ENCODE measurements at regions not wholly inside any gene's neighbourhood (a gene's known extent, or its start where the extent isn't known, plus 50 kb on each side); places are given as distances from the start of the nearest gene placed in this dataset.
"Not testable (repeated sequence)": the region's sequence is repeated elsewhere in the genome, so short reads cannot be mapped to it uniquely, and the experiment has no call there.

DNA sequence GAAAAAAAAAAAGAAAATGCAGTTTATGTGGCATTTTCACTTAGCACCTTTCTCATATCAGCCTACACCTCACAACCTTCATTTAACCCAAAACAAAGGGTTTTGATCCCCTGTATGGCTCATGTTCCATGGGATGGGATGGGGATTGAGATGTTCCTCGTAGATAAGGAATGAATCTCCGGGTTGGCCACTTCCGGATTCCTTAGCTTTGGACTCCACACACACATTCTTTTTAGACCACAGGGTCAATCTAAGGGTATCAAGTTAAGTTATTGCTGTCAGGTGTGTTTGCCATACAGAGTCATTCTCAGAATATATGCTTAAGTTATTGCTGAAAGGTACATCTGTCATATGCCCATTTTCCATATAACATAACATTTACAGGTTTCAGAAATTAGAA, 301.4 kb upstream of the TGFBR2 start:
- no peak for DNase-seq

DNA sequence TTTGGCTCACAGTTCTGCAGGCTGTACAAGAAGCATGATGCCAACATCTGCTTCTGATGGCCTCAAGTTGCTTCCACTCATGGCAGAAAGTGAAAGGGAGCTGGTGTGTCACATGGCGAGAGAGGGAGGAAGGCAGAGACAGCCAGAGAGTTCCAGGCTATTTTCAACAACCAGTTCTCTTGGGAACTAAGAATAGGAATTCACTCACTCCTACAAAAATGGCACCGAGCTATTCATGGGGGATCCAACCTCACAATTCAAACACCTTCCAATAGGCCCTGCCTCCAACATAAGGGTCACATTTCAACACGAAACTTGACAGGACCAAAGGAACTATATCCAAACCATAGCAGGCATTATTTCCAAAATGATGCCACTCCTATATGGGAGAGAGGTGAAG, 299.5 kb upstream of the TGFBR2 start:
- no peak for DNase-seq

DNA sequence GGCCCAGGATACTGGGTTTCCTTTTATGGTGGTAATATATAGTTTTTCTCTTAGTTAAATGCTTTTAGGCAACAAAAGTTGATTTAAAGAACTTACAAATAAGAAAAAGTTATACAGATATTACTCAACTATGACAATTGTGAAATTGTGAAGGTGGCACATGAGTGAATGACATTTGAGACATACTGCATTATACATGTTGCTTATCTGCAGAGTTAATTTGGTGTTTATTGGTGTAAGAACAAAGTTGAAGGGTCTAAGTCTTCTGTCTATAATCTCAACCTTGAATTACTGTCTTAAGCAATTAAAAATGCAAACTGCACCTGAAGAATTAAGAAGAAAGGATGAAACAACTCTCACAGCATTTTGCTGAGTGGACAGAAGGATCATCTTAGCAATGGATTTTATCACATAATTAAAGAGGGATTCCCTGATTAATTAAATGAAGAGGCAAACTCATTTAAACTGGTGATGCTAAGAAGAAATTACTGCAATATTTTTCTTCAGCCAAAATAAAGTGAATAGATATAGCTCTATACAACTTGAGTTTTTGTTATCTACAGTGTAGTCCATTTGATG, 298.9 kb upstream of the TGFBR2 start:
- no peak for DNase-seq

DNA sequence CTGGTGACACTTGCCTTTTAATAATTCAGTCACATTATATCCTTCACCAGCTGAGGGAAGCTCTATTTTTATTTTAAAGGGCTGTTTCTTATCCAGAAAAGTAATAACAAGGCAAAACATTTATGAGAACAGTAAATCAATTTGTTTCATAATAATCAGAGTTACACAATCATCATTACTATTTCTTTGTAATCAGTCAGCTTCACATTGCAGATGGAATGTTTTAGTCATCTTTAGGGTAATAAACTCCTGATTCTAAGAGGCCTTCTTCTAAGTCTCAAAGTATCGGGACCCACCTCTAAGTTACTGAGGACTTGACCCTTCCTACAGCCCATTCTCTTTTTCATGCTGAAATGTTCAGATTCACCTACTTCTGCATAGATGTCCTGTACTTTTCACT, 298.3 kb upstream of the TGFBR2 start:
- DNase-seq = no peak

DNA sequence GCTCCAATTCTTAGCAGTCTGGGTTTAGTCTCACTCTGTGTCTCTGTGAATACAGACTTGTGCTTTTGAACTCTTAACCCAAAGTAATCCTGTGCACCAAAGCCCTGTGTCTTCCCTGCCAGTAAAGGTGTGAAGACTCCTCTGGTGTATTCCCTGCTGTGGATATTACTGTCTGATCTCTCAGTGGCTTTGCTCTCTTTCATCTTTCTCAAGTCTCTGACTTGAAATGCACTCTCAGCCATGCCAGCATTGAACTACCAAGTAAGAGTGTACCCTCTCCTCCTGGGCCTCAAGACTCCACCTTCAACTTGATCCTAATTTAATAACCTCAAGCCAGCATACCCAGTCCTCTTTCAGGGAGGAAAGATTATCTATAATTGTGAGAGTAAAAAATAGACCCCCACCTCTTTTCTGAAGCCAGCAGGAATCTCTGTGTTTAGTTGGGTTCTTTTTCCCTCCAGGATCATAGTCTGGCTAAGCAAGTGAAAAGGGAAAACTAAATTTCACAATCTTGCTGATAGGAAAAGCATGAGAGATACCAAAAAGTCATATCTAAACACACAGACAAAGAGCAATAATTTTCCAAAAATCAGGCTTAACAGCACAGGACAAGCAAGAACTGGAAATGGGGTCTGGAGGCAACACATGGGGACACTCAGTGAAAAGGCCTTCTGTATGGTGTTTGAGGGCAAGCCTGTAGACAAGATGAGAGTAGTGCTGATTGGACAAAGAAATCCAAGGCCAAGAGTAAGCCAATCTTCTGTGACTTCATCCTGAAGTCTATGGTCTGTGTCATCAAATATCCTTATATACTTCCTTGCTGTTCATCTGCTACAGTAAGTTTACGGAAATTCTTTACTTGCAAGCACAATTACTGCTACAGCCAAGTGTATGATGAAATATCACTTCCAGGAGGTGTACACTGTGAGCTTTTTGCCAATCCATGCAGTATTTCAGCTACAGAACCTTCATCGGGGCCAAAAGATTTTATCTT, 296.1 kb upstream of the TGFBR2 start:
- no peak for DNase-seq

DNA sequence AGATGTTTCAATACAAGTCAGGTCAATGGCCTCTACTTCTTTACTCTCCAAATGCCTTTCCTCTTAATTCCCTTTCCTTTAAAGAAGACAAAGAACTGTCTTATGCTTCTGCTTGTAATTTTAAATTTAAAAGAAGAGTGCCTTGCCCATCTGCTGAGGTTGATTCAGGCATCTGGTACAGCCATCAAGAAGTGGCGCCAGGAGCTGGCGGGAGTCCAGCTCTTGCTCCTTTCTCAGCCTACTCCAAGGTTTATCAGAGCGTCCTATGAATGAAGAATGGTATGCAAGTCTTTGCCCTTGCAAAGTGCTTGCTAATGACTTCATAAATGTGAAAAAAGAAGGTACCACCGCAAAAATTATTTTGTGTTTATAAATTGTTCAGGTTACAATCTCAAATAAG, 294.6 kb upstream of the TGFBR2 start:
- DNase-seq = no peak

DNA sequence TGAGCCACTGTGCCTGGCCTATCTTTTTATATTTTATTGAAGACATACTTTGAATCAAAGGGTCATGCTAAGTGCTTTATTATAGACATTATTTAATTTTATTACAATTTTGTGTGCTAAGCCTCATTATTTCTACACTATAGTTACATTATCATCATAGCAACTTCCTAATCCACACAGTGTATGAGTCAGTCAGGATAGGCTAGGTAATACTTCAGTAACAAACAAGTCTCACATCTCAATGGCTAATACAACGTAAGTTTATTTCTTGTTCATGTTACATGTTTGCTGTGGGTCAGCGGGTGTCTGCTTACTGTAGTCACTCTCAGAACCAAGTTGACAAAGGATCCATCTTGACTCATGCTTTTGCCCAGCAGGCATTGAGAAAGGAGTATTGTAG, 292.6 kb upstream of the TGFBR2 start:
- DNase-seq = no peak

DNA sequence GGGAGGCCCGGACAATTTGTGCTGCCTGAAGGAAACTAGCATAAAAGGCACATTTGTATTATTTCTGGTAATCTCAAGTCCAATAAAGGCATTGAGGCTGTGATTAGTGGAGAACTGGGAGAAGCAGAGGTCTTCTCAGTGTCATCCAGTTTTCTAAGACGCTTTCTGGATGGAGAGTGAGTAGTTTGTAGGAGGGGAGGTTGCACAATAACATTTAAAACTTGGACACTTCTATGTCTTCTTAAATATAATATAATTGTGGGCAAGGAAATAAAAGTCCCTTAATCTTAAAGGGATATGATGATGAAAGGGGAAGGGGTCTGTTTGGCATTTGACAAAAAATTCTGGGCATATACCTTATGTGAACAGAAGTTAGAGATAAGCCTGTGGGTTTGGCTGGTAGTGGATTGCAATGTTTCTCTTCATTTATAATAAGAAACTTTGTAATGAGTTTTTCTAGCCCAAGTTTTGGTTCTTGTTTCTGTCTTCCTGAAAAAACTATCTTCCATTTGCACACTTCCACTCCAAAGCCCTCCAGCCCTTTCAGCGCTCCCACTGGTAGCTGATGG, 291.6 kb upstream of the TGFBR2 start:
- DNase-seq = no peak

DNA sequence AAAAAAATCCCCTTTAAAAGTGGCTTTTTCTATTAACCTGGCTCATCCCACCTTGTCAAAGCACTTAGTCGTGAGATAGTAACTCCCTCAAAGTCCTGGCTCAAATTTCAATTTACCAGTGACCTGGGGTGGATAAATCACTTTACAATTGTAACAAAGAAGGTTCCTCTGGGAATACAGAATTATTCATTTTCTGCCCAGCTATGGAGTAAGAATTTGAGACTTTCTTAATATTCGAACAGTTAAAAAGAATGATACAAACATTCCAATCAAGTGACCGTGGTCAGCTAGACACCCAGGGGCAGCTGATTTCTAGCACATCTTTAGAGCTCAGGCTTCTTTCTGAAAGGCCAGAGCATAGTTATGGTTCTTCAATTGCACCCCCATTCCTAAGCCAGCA, 291.0 kb upstream of the TGFBR2 start:
- DNase-seq = no peak

DNA sequence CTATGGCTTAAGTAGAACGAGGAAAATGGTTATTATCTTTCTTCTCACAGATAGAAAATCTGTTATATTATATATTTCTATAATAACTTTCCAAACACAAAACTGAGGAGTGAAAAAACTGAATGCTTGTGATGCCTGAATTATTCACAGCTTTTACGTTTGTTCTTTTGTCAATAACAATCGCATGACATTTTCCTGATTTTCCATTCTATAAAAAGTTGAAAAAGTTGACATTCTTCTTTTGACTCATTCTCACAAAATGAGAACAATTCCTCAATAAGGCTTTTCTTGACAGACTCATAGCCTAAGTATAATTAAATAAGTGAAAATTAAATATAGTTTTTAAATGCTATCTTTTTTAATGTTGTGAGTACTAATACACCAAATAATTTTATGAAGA, 288.8 kb upstream of the TGFBR2 start:
- no peak for DNase-seq

DNA sequence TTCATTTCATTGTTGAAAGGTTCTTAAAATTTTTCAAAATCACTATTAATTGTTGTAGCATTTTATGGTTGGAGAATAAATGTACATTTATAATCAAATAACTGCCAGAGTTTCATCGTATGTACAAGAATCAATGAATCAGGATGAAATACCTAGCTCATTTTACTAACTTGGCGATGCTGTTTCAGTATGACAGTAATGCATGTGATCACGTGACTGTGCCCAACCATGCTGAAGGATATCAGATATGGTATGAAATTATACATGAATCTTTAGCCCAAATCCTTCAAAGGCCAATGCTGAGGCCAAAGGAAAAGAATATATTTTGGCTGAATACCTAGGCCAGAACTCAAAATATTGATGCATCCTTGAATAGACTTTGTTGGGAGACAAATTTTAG, 288.3 kb upstream of the TGFBR2 start:
- no peak for DNase-seq

DNA sequence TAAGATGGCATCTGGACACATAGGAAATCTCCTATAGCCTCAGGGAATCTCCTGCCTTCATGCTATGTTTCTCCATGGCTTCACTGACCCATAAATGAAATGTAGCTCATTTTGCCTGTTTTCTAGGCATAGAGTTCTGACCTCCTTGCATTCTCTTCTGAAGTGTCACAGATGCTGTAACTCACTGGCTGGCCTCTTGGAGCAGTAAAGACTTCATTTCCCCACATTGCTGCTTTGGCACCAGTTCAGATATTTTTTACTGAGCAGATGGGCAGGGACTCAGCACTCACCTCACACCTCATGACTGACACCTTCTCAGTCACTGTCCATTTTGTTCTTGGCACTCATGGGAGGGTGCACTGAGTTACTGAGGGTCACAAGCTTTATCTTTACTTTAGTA, 286.7 kb upstream of the TGFBR2 start:
- peak; percentile 6 for DNase-seq

DNA sequence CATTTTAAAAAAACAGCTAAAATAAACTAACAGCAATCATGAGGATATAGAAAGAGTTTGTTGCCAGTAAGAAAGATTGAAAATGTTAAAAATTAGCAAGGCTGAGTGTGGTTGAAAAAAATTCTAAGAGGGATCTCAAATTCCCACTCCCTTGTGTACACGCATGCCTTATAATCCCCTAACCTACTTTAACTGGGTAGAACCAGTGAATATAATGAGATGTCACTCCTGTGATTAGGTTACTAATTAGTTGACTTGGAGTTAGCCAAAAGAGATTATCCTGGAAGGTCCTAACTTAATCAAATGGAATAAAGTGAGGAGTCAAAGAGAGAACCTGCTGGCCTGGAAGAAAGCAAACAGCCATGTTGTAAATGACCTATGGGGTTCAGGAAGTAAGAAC, 286.0 kb upstream of the TGFBR2 start:
- no peak for DNase-seq

DNA sequence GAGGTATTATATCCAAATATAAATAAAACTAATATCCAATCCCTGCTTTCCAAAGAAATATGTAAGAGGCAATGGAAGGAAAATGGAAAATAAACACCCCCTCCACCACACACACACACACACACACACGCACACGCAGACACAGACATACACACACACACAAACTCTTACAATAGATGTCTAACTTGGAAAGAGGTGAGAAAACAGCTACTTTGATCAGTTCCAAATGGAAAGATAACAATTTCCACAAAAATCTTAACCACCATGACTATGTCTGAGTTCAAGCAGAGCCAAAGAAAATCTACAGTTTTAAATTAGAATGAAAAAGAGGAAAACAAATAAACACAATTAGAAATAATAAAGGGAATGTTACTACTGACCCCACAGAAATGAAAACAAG, 285.3 kb upstream of the TGFBR2 start:
- no peak for DNase-seq

DNA sequence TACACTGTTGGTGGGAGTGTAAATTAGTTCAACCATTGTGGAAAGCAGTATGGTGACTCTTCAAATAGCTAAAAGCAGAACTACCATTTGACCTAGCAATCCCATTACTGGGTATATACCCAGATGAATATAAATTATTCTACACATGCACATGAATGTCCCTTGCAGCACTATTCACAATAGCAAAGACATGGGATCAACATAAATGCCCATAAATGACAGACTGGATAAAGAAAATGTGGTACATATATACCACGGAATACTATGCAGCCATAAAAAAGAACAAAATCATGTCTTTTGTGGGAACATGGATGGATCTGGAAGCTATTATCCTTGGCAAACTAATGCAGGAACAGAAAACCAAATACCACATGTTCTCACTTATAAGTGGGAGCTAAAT, 282.8 kb upstream of the TGFBR2 start:
- not testable (repeated sequence) for DNase-seq

DNA sequence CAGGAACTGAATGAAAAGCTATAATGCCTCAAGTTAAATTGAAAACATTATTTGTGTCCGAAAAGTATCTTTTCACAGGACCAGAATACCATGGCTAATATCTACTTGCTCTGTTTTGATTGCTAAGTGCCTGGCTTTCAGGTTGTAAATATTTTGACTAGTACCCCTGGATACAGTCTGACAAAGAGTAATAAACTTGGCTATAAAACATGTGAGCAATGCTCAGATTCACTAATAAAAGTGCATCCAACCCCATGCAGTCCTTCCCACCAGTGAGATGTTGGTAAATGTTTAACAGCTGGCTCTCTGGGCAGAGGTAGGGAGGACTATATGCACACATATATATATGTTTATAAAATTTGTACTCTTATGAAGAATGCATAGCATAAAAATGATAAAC, 281.8 kb upstream of the TGFBR2 start:
- DNase-seq = no peak

DNA sequence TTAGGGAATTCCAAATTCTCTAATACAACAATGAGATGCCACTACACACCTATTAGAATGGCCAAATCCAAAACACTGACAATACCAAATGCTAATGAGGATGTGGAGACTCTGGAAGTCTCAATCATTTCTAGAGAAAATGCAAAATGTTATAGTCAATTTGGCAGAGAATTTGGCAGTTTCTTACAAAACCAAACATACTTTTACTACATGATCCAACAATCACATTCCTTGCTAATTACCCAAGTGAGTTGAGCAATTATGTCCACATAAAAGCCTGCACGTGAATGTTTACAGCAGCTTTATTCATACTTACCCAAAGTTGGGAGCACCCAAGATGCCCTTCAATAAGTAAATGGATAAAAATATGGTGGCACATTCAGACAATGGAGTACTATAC, 278.4 kb upstream of the TGFBR2 start:
- DNase-seq = not testable (repeated sequence)

DNA sequence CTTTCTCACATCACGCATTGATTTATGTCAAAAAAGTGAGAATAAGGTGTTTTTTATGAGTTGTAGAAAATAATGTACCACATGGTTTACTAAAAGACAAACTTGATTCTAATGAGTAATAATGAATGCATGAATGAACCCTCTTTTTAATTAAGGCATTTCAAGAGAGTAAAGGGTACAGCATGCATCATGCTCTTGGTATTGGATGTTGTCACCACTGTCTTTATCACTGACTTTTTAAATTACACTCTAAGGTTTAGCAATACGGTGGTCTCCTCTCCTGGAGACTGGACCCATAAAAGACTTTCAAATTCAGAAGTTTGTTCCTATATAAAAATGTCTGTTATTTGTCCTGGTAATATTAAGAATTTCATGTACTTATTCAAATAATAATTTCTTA, 277.5 kb upstream of the TGFBR2 start:
- DNase-seq = not testable (repeated sequence)

DNA sequence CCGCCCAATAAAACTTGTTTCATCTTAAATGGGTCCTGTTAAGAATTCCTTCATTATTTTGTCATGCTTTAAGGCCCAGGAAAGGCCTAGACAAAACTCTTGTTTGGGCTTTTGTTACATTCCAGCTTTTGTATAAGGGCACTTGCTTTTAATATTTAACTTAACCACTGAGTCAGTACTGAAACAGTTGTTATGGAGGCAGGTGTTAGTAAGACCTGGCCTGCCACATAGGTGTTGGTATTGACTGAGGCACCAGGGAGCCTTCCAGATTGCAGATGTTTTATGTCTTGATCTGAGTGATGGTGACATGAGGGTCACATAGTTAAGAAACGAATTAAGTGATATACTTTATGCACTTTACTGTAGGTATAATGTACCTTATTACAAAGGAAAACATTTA, 274.9 kb upstream of the TGFBR2 start:
- DNase-seq = no peak

DNA sequence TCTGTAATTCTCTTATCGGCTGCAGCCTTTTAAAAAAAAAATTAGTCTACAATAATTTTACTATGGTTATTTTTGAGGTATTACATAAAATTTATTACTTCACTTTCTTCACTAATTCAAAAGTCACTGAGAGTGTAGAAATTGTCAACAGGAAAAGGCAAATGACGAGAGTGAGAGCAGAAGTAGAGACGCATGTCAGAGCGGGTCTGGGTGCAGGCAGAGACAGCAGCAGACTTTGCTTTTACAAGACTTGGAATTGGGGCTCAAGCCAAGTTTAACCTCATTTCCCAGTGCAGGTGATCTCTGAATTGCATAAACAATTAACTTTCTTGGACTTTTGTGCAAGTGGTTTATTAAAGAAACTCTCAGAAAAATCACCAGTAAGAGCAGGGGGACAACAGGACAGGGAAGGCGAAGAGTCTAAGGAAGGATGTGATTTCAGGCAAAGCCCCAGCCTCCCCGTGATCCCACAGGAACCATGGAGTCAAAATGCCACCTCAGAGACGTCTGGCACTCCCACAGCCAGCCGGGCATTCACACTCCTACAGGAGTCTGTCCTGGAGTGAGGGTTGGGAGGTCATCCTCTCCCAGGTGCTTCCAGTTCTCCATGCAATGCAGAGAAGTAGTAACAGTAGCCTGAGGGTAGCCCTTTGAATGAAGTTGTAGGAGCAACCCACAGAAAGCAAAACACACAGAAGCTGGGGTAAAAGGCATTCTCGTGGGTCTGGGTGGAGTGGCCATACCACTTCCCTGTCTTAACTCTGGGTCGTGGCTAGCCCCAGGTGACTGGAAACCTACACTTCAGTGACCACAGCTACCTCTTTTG, 274.0 kb upstream of the TGFBR2 start:
- DNase-seq = no peak

DNA sequence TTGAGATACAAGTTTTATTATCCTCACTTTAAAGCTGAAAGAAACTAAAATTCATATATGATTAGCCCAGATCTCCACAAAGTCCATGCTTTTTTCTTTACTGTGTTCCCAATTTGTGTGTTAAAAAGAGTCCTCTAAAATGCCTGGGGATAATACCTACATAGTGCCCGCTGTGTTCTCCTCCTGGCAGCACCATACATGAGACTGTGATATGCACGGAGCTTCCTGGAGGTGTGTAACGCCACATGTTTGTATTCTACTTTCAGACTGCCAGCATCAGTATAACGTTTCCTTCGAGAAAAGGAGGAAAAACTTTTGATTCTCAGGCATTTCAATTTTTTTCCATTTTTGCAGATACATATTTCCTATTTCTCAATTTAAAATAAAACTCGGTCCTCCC, 273.3 kb upstream of the TGFBR2 start:
- DNase-seq = no peak

DNA sequence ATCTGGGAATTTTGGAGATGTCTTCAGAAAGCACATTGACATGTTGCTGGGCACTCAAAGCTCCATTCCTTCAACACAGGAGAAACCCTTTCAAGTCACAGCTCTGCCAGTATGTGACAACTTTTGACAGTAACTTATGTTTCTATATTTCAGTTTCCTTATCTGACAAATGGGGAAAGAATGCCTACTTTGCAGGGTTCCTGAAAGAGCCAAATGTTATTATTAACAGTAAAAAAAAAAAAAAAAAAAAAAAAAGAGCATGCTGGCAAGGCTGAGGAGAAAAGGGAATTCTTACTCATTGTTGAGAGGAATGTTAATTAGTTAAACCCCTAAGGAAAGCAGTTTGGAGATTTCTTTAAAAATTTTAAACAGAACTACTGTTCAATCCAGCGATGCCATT, 272.5 kb upstream of the TGFBR2 start:
- DNase-seq = no peak

DNA sequence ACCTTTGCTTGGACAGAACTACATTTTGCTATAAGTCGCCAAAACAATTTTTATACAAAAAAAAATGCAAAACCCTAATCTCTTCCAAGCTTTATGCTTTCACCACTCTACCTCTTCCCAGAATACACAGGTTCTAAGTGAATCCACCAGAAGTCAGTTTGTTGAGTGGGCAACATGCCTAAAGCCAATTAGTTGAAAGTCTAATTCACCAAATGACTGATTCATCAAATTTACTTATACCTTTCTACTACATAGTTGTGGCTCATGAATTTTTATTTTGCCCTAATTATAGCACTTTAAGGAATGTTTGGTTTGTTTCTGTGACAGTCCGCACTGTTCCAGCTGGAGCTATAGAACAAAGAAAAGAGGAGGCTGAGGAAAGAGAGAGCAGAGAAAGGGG, 265.9 kb upstream of the TGFBR2 start:
- no peak for DNase-seq
